Neural cell (in vitro differentiated cells): ENCODE measurements at regions not wholly inside any gene's neighbourhood (a gene's known extent, or its start where the extent isn't known, plus 50 kb on each side); places are given as distances from the start of the nearest gene placed in this dataset.

Experiments
- CTCF ChIP-seq: fragments of 450-650 bp; IDR thresholded peaks from 2 replicates; pipeline ENCODE4 v1.5.1; 2014; ENCODE audit warnings: antibody characterized with exemption, mild to moderate bottlenecking, moderate library complexity; ENCODE audit not compliant: poor library complexity, severe bottlenecking
- REST ChIP-seq: IDR thresholded peaks from 2 replicates; pipeline ENCODE4 v1.6.1; 2012; ENCODE audit warnings: borderline replicate concordance

GRCh38 chr5:115440782-115441451 is 103.7 kb downstream of the FEM1C start:
- TF ChIP-seq REST (no peak), CTCF (no peak)
